Left renal pelvis (tissue), 4 donors: ENCODE measurements at regions not wholly inside any gene's neighbourhood (a gene's known extent, or its start where the extent isn't known, plus 50 kb on each side); places are given as distances from the start of the nearest gene placed in this dataset.
A peak's percentile ranks its signal among the peaks of the same experiment; 100 is the strongest.

Source experiments
- DNase-seq, 4 donors: peaks; one replicate each; pipeline ENCODE4 v3.0.0-alpha.2; 2013; ENCODE audit warnings: low read depth in 4 of 4, low spot score in 3 of 4

DNA sequence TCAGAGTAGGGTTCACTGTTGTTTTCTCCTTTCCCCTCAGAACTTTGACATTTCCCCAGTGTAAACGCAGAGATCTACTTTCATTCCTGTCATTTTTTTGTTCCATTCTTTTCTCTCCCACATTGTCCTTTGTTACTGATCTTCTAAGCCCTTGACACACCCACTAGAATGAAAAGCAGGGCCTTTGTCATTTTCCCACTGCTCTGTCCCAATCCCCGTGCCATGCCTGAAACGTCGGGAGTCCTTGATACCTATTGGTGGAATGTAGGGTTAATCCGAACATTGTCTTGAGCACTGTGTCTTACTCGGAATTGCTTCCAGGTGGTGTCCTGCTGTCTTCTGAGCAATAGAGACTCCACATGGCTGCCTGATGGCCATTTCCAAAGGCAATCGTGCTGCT lies 887.1 kb upstream of the FRG1 start:
- DNase-seq, result no peak

DNA sequence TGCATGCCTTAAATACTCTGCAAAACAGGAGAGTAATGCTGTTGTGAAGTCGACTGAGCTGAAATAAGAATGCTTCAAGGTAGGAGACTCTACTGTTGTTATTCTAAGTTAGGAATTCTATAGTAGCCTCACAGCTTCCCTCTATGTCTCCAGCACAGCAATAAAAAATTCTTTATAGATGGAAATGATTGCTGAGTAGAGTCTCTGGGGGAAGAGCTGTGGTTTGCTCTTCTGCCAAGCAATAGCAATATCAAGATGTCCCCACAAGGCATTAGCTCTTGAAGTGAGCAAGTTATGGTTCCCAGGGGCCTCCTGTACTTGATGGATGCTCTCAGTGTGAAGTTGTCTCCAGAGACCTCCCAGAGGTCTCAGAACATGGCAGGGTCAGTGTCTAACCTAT lies 880.6 kb upstream of the FRG1 start:
- DNase-seq, result no peak

DNA sequence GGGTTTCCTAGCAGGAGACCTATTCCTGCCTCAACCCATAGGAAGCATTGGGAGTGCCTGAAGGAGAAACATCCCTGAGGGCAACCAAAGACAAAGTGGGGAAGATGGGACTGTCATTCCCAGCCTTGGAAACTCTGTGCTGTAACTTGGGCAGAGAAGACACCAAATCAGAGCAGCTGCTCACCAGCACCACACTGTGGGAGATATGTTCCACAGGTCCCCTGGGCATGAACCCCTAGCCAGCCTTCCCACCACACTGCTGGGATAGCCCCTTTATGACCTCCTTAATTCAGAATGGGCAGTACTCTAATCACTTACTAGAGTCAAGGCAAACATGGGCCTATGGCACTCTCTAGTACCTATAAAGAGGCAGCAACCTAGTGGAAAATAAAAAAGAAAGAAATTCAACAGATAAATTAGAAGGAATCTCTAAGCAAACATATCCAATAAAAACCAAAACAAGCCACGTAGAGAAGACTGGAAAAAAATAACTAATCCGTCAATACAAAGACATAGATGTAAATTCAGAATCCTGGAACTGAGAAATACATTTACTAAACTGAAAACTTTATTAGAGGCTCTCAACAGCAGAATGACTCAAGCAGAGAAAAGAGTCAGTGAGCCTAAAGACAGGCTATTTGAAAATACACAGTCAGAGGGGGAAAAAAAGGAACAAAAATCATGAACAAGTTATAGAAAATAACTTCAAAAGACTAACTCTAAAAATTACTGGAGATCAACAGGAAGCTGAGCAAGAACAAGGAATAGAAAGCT lies 878.4 kb upstream of the FRG1 start:
- no peak for DNase-seq

DNA sequence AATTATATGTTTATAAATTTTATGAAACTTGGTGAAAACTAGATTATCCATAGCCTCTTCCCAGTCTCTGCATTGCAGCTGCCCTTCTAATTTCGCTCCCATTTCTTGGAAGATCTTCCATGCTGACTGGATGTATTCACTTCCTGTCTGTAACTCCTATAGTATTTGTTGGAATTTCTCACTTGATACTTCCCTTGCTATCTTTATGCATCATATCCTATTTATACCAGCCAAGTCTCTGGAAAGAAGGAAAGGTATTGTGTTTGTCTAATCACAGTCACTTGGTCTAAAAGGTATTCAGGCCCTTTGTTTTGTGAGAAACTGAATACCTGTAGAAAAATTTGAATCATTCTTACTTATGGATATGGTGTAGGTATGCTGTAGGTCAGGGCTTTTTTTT lies 870.9 kb upstream of the FRG1 start:
- no peak for DNase-seq

DNA sequence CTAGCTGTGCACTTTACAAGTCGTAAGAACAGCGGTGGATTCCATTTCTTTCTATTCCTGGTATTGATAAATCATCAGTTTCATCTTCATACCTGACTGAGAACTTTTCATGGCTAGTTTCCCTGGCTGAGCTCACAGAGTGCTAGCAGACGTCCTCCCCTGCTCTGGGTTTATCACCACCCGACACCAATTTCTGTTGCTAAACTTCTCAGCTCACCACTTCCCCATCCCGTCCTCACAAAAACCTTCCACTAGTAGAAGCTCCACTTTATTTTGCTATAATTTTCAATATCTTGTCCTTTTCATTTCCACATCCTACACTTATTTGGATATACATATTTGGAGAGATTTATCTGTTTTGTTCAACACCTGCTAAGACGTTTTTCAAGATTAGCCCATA lies 869.4 kb upstream of the FRG1 start:
- DNase-seq, result no peak

DNA sequence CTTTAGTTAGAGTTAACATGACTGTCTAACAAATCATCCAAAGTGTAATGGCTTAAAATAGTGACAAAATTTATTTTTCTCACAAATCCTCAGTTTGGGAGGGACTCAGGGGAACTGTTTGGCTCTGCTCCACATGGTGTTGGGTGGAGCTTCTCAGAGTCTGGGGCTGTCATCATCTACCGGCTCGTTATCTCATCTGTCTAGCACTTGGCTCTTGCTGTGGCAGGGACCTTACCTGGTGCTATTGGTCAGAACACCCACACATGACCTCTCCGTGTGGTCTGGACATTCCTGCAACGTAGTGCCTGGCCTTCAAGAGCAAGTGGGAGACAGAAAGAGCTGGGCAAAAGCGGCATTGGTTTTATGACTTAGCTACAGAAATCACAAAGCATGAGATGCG lies 866.9 kb upstream of the FRG1 start:
- no peak for DNase-seq

DNA sequence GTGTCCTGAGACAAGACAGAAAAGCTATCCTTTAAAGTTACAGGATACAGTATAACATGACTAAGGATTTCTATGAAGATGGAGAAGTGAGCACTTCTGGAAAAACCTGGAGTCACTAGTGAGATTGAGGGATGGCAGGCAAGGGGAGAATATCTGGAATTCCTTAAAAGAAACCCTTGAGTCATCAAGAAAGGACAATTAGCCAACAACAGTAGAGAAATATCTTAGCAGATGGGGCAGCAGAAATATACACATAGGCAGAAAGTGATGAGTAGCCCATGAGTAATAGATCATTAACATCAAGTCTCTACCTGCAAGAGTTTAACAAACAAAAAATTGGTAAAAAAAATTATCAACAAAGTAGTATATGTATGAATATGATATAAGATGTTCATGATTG lies 858.8 kb upstream of the FRG1 start:
- DNase-seq, result no peak

DNA sequence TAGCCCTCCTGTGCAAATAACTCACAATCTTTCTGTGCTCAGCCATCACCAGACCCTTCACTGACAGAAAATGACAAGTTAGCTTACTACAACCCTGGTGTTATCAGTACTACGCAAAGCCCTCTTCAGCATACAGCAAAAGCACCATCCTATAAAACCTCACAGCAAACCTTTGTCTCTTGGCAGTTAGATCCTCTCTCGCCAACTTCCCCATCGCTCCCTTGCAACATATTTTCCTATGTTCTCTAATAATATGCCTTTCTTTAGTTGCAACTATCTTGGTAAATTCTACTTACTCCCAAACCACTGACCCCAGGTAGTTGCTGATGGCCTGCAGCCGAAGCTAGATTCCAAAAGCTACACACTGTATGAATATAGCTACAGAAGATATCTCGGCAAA lies 856.9 kb upstream of the FRG1 start:
- DNase-seq, result no peak

DNA sequence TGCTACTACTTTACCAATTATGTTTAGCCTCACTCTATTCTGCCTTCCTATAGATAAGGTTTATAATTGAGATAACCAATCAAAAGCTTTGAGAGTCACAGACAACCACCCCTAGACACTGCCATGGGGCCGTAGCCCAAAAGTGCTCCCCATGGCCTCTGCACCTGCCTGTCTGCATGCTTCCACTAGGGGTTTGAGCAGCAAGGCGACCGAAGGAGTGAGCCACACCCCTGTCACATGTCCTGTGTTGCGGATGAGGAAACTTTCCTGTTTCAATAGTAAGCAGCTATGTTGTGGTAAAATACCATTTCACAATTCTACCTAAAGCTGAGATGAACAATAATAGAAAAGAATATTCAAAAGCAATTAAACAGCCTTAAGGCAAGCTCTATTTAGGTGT lies 856.0 kb upstream of the FRG1 start:
- no peak for DNase-seq

DNA sequence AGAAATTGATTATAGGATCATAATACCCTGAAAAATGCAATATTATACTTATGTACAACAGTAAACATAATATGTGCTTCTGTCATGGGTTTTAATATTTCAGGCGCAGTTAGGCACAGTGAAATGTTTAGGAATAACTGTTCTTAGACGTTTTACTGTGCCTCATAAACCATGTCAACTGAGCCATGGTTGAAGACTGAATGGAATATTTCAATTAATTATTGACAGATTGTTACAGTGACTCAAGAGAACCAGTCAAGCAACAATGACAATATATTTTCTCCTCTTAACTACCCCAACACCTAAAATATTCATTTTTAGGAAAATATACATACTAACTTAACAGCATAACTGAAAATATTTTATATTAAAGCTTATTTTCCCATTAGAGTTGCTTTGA lies 852.7 kb upstream of the FRG1 start:
- no peak for DNase-seq

DNA sequence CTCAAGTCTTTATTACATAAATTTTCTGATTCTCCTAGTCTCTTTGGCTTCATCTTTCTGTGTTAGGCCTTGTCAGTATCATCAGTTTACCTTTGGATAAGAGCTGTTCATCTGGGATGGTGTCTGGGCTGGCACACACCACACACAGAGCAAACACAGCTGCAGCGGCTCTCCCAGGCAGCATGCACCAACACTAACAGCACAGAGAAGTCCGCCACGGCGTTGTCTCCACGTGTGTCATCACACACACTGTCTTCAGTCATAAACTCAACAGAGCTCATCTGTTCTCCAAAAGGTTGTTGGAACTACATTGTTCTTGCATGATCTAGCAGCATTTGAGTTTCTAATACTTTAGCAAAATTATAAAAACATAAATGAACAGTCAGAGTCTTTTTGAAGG lies 851.9 kb upstream of the FRG1 start:
- DNase-seq, result no peak

DNA sequence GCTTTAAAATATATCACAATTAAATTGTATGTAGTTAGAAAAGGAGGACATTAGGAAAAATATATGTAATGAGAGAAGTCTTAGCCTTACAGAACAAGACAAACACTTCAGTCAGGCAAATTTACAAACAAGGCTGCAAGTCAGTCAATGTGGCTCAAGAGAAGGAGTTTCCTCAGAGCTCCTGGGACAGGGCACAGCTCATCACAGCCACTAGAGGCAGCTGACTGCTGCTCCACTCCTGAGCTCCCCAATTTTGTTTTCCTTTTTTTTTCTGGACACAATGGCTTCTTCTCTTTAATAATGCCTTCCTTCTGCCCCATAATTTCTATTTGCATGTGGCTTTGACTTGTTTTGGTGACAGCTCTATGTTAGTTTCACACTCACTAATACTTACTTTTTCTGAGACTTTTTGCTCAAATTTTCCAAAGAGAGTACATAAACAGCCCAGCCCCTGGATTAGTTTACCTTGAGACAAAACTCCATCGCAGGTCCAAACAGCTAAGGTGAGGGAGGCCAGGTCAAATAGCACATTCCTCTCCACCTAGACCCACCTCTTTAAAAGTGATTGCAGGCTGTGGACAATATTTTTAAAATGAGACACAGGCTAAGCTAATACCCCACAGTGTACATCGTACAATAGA lies 850.4 kb upstream of the FRG1 start:
- DNase-seq, result no peak

DNA sequence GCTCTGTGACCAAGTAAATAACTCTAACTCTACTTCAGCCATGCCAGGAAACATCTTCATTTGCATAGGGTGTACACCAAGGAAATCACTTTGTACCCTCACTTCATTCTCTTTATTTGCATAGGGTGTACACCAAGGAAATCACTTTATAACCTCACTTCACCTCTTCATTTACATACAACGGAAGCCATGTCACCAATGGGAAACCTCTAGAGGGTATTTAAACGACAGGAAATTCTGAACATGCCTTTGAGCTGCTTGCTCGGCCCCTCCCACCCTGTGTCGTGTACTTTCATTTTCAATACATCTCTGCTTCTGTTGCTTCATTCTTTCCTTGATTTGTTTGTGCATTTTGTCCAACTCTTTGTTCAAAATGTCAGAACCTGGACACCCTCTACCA lies 848.1 kb upstream of the FRG1 start:
- DNase-seq, result no peak

DNA sequence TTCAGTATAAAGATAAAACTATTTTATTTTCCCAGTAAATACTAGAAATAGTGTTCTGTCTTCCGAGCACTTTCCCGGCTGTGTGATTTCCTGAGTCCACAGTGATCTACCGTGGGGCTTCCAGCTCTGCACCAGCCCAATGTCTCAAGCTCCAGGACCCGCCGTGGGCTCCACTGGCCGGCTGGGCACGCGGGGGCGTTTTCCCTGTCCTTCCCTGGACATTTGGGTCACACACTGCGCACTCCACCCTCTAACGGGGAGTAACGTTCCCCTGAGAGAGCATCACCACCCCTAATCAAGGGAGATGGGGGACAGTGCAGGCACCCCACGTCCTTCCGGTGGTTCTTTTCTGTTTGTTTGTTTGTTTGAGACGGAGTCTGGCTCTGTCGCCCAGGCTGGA lies 844.6 kb upstream of the FRG1 start:
- no peak for DNase-seq

DNA sequence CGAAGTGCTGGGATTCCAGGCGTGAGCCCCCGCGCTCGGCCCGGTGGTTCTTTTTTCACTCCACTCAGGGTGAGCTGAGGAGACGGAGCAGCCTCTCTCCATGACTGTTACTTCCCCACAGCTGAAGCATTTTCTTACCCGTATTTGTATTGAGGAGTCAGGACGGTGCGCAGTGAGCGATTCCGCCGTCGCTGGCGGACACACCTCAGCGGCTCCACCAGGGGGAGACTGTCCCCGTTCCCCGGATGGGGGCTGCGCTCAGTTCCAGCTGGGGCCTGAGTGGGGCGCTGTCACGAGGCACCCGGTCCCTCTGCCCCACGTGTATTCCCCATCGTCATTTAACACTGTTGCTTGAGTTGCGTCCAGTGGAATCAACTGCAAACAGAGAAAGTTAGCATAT lies 844.0 kb upstream of the FRG1 start:
- DNase-seq, result no peak

DNA sequence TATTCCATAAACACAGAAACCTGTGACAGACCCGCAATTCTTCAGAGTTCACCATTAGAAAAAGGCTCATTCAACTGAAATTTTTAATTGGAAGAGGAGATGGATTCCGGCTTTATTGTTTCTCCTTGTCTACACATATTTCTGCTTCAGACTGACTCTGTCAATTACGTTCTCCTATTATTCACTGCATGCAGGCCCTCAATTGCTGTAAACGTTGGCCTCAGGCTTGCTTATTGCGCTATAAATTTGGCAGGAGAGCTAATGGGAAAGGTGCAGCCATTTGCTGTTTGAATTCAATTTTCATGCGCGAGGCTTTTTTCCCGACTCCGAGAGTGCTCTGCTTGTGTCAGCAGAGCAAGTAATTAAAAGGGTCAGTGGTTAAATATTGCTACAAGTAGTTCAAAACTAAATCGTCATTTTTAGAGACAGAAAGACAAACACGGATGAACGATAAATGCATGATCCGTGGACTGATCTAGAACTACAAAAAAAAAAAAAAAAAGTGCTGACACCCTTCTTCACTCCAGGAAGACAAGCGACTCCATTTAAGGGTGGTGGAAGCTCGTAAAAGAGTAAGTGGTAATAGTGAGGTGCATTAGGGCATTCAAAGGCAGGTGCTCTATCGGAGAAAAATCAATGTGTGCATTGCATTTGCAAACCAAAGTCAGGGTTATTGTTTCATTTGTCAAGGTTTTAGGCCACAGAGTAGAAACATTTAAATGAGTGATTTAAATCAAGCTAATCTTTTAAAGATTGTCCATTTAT lies 841.6 kb upstream of the FRG1 start:
- DNase-seq, result no peak

DNA sequence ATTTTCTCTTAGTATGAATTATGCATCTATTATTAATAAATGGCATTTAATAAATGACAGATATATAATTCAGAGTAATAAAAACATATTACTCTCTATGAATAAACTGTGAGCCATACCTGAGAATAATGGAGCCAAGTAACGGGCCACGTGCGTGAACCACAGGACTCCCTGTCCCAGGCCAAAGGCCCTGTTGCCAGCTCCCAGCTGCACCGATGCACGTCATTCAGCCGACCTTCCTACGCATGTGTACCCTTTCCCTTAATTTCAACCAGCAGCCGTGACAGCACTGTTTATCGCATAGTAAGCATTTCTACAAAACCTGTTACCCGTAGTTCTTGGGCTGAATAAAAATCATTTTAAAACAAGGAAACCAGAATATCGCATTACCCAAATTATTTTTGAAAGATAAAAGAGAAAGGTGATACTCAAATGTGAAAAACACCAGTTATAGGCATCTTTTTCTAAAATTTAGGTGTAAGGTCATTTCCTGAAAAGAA lies 827.2 kb upstream of the FRG1 start:
- DNase-seq, result no peak

DNA sequence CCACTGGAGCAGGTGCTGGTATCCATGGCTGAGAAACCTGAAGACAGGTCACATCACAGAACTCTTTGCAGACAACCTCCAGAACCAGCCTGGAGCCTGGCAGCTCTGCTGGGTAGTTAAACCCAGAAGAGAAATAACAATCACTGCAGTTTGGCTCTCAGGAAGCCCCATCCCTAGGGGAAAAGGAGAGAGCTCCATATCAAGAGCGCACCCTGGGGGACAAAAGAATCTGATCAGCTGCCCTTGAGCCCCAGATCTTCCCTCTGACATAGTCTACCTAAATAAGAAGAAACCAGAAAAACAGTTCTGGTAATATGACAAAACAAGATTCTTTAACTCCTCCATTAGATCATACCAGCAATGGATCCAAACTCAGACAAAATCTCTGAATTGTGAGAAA lies 823.2 kb upstream of the FRG1 start:
- no peak for DNase-seq

DNA sequence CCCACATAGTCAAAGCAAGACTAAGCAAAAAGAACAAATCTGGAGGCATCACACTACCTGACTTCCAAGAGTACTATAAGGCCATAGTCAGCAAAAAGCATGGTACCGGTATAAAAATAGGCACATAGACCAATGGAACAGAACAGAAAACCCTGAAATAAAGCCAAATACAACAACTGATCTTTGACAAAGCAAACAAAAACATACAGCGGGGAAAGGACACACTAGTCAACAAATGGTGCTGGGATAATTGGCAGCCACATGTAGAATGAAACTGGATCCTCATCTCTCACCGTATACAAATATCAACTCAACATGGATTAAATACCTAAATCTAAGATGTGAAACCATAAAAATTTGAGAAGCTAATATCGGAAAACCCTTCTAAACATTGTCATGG lies 819.3 kb upstream of the FRG1 start:
- DNase-seq, result no peak

DNA sequence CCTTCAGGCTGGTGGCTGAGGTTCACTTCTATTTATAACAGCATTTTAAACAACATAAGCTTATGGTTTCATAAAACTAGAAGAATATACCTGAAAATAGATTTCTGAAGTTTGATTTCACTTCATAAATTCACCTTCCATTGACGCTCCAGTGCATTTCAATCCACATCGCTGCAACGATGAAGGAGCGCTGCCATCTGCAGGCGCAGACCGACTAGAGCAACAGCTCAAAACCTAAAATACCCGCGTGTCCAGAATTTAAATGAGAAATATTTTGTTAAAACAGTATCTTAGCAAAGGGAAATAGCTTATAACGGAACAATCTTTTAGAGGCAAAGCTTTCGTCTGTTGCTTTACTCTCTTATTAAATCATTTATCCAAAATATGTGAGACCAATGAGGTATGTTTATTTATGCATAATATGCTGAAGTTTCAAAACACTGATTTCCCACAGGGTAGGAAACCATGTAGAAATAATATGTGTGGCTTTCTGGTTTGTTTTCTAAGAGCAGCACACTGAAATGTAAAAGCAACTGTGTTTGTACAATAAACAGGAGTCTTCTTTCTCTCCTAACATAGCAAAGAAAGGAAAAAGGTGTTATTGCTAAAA lies 816.4 kb upstream of the FRG1 start:
- DNase-seq, result peak; percentile 5 to 15 (median 12)

DNA sequence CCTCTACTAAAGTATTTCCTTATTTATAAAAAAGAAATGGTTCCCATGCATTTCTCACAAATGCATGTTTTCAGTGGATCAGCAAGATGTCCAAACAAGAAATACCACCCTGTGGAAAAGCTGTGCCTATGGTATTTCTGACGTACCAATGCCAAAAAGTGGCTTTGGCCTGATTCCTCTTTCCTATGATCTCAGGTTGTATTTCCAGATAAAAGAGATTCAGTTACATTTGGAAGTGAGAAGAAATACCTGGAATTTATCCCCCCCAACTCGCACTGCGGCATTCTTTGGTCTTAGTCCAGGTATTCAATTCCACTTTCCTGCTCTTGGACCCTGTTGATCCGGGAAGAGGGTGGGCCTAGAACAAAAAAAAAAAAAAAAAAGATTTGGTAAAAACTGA lies 815.9 kb upstream of the FRG1 start:
- no peak for DNase-seq
